Ovary (tissue), 7 donors: ENCODE measurements at regions not wholly inside any gene's neighbourhood (a gene's known extent, or its start where the extent isn't known, plus 50 kb on each side); places are given as distances from the start of the nearest gene placed in this dataset.
"Not testable (repeated sequence)": the region's sequence is repeated elsewhere in the genome, so short reads cannot be mapped to it uniquely, and the experiment has no call there.

Source experiments
- DNase-seq, 5 donors: peaks; one replicate each; pipeline ENCODE4 v3.0.0-alpha.2; 2019 to 2020
- H3K27ac ChIP-seq, 2 donors: fragments of 200-600 bp; one replicate each; pipeline versions ENCODE4 v1.5.1 to v1.8.0; 2019 to 2022
- H3K27me3 ChIP-seq: fragments of 200-600 bp; one replicate; pipeline ENCODE4 v1.8.0; 2022
- H3K36me3 ChIP-seq: fragments of 200-600 bp; sonication (generic); one replicate; pipeline ENCODE4 v1.5.1; 2019
- H3K4me1 ChIP-seq: one replicate; pipeline ENCODE4 v1.8.1; 2013; ENCODE audit warnings: mild to moderate bottlenecking, moderate library complexity; ENCODE audit not compliant: insufficient read depth
- H3K4me3 ChIP-seq: fragments of 200-600 bp; sonication (generic); one replicate; pipeline ENCODE4 v1.5.1; 2017
- H3K9me3 ChIP-seq, 2 donors: fragments of 200-600 bp in 1 of 2; sonication (generic) in 1 of 2; one replicate each; pipeline versions ENCODE4 v1.5.1 to v1.8.1; 2013 to 2019; ENCODE audit warnings: mild to moderate bottlenecking in 1 of 2, moderate library complexity in 1 of 2
- CTCF ChIP-seq, 3 donors: fragments of 450-650 bp in 2 of 3; fragments of 200-600 bp in 1 of 3; IDR thresholded peaks; one replicate each; pipeline versions ENCODE4 v1.5.1 to v1.8.0; 2016 to 2022; ENCODE audit warnings: antibody characterized with exemption in 3 of 3, mild to moderate bottlenecking in 1 of 3
- EP300 ChIP-seq: sonication (generic); formaldehyde crosslinking; IDR thresholded peaks from one replicate; pipeline ENCODE4 v1.6.1; 2017; ENCODE audit warnings: antibody characterized with exemption
- POLR2A ChIP-seq: fragments of 450-650 bp; IDR thresholded peaks from one replicate; pipeline ENCODE4 v1.6.1; 2017; ENCODE audit warnings: antibody characterized with exemption, mild to moderate bottlenecking, moderate library complexity
- WGBS, 3 donors: extraction: QIAGEN DNeasy Blood & Tissue Kit in 1 of 3; methylation state at CpG; one replicate each; pipeline versions ENCODE4 v1.1.5 to v1.1.7; 2013 to 2017; 5-methylcytosine and 5-hydroxymethylcytosine counted together
- intact Hi-C, 4 donors: fragments of 100-400 bp; cut with DNase I; formaldehyde crosslinking; loops; one replicate each; pipeline versions ENCODE4 v1.11.0 to v1.15.1; 2022 to 2023
- donor health status: DM: no; HTN: no; CAD: no; lungs with moderate emphysema.
- donor health status: DM: no; HTN: no; CAD: no.
- donor health status: Bipolar disorder and iron deficiency.
- donor health status: DM: no; HTN: no; CAD: no.
- donor health status: DM: yes; HTN: yes; CAD: no.

GRCh38 chr6:91055959-91056358 lies 469.1 kb upstream of the MAP3K7 start:
- no peak for DNase-seq
- Histone ChIP-seq H3K4me3 (no peak overlapping the region), H3K27me3 (no peaks in the 10 kb centered on the region), H3K27ac (no peak overlapping the region), H3K4me1 (peaks cover 5% of the 10 kb centered on the region), H3K36me3 (no peaks in the 10 kb centered on the region), H3K9me3 (no peaks in the 10 kb centered on the region)
- intact Hi-C loops, result no loop called here
- WGBS, 3 donors, result 52 to 68% (median 65%) methylated on average over 1 of the region's 1 CpG
- TF ChIP-seq POLR2A, result no peak
- no peak for TF ChIP-seq EP300
- no peak for TF ChIP-seq CTCF (IDR thresholded peaks at IDR 0.05)

GRCh38 chr6:91052473-91053450 lies 465.9 kb upstream of the MAP3K7 start:
- H3K36me3 ChIP-seq, DNase-seq, intact Hi-C loops, H3K27me3 ChIP-seq, H3K27ac ChIP-seq, H3K4me1 ChIP-seq, H3K9me3 ChIP-seq, H3K4me3 ChIP-seq: not testable (repeated sequence)
- 92 to 94% (median 93%) methylated on average over 22 to 33 of the region's 33 CpGs for WGBS, 3 donors

- H3K4me3 ChIP-seq, result no peak overlapping the region
- H3K9me3 ChIP-seq, result no peaks in the 10 kb centered on the region
- intact Hi-C loops, result no loop called here
- TF ChIP-seq POLR2A (no peak), EP300 (no peak), CTCF (IDR thresholded peaks at IDR 0.05) (no peak)
- H3K27ac ChIP-seq, result no peak overlapping the region
- no peaks in the 10 kb centered on the region for H3K36me3 ChIP-seq
- WGBS, 3 donors, result 3 to 50% (median 43%) methylated on average over 1 of the region's 1 CpG
- H3K27me3 ChIP-seq, result no peaks in the 10 kb centered on the region
- peak in 2 of 5 donors; percentile 18 to 28 for DNase-seq
- H3K4me1 ChIP-seq, result no peaks in the 10 kb centered on the region
Measured at GRCh38 chr6:91045161-91045560, 458.3 kb upstream of the MAP3K7 start.

- WGBS, 3 donors, result 93 to 96% (median 94%) methylated on average over 2 of the region's 2 CpGs
- no peak for DNase-seq
- TF ChIP-seq CTCF (IDR thresholded peaks at IDR 0.05) (no peak), EP300 (no peak), POLR2A (no peak)
- Histone ChIP-seq H3K27ac (no peak overlapping the region), H3K27me3 (no peaks in the 10 kb centered on the region), H3K4me3 (no peak overlapping the region), H3K4me1 (no peaks in the 10 kb centered on the region), H3K9me3 (no peaks in the 10 kb centered on the region), H3K36me3 (no peaks in the 10 kb centered on the region)
- intact Hi-C loops, result no loop called here
Measured at GRCh38 chr6:91043751-91044150, 456.9 kb upstream of the MAP3K7 start.

GRCh38 chr6:91042656-91043055 lies 455.8 kb upstream of the MAP3K7 start:
- TF ChIP-seq CTCF (IDR thresholded peaks at IDR 0.05) (no peak), POLR2A (no peak), EP300 (no peak)
- H3K4me3 ChIP-seq, result no peak overlapping the region
- H3K27ac ChIP-seq, result no peak overlapping the region
- WGBS, 3 donors, result 94 to 99% (median 97%) methylated on average over 2 of the region's 2 CpGs
- H3K4me1 ChIP-seq, result no peaks in the 10 kb centered on the region
- no peak for DNase-seq
- no peaks in the 10 kb centered on the region for H3K36me3 ChIP-seq
- H3K27me3 ChIP-seq, result no peaks in the 10 kb centered on the region
- intact Hi-C loops, result no loop called here
- H3K9me3 ChIP-seq, result no peaks in the 10 kb centered on the region
